ENCODE measurements at regions not wholly inside any gene's neighbourhood (a gene's known extent, or its start where the extent isn't known, plus 50 kb on each side); places are given as distances from the start of the nearest gene placed in this dataset.

DNA sequence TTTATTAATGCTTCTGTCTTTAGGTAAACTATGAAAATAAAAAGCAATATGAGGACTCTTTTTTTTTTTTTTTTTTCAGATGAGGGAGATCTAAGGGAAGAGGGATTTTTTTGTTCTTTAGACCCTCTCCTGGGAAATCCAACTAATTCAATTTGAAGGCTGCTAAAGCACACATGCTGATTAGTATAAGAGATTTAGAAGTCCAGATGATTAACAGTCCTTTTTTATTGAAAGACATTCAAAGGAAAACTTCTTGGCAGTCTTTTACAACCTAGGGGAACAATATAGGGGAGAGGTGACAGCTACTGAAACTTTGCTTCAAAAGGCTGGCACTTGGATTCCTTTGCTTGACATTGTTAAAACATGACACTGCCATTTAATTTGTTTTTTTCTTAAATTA lies 602.5 kb downstream of the RAPGEF2 start:
- Histone ChIP-seq H3K36me3 (ENCODE audit: control insufficient read depth in 2 of 4, insufficient read depth in 4 of 4, low read length in 3 of 4) (no peaks in the 10 kb centered on the region), H2BK120ac (replicated peaks; ENCODE audit: low read depth, low read length) (no peak overlapping the region), H3K4me1 (replicated peaks in 1 of 4; ENCODE audit: control insufficient read depth in 3 of 4, insufficient read depth in 4 of 4, low read length in 3 of 4) (no peaks in the 10 kb centered on the region), H3K14ac (ENCODE audit: insufficient read length) (no peak overlapping the region), H3K9ac (replicated peaks in 1 of 4; ENCODE audit: extremely low read depth in 1 of 4, low read depth in 3 of 4, low read length in 3 of 4) (no peak overlapping the region), H2BK20ac (ENCODE audit: low read length) (no peak overlapping the region), H4K5ac (ENCODE audit: insufficient read length, low read depth, low read length) (no peak overlapping the region), H3K27me3 (replicated peaks in 1 of 4; ENCODE audit: control insufficient read depth in 3 of 4, extremely low read depth in 1 of 4, insufficient read depth in 3 of 4, low read length in 3 of 4) (no peaks in the 10 kb centered on the region), H2AK5ac (ENCODE audit: low read depth, low read length) (no peak overlapping the region), H3K4ac (replicated peaks; ENCODE audit: insufficient read length, low read depth, low read length) (no peak overlapping the region), H4K91ac (replicated peaks; ENCODE audit: insufficient read length, low read length) (no peak overlapping the region), H3K9me3 (ENCODE audit: insufficient read depth in 2 of 2, low read depth in 1 of 2, low read length in 1 of 2) (0 out of 4 replicates have a peak, but pooled peaks cover 0 to 3% of the 10 kb centered on the region in 2 experiments), H3K4me2 (ENCODE audit: insufficient read depth in 1 of 2, low read depth in 2 of 2, low read length in 2 of 2) (no peak overlapping the region), H2BK15ac (ENCODE audit: low read length) (no peak overlapping the region), H3K18ac (ENCODE audit: extremely low read depth, low read length) (no peak overlapping the region), H3K23ac (ENCODE audit: insufficient read length) (no peak overlapping the region), H3K79me2 (ENCODE audit: control insufficient read depth in 1 of 2, insufficient read depth in 2 of 2, low read length in 2 of 2) (no peaks in the 10 kb centered on the region), H3K23me2 (ENCODE audit: low read depth, low read length) (no peaks in the 10 kb centered on the region), H2BK5ac (ENCODE audit: low read depth, low read length) (no peak overlapping the region), H3K56ac (replicated peaks; ENCODE audit: insufficient read length, low read depth, low read length) (no peak overlapping the region), H2AFZ (ENCODE audit: low read length) (no peak overlapping the region; the same call in 1 of the 2 replicates), H3K27ac (ENCODE audit: low read depth, low read length) (no peak overlapping the region), H2BK12ac (ENCODE audit: low read depth, low read length) (no peak overlapping the region), H4K8ac (ENCODE audit: extremely low read depth, insufficient read depth, low read length) (no peak overlapping the region), H3K79me1 (ENCODE audit: low read depth, low read length) (no peaks in the 10 kb centered on the region), H3K4me3 (ENCODE audit: extremely low read depth in 1 of 4, insufficient read depth in 2 of 4, low read depth in 3 of 4, low read length in 4 of 4) (no peak overlapping the region), H4K20me1 (replicated peaks in 1 of 2; ENCODE audit: control insufficient read depth in 1 of 2, insufficient read depth in 2 of 2, low read length in 2 of 2) (no peaks in the 10 kb centered on the region)
- TF ChIP-seq RBBP5 (IDR thresholded peaks at IDR 0.05; ENCODE audit: borderline replicate concordance, low read depth, low read length): no peak
- TF ChIP-seq, protein P1, sequence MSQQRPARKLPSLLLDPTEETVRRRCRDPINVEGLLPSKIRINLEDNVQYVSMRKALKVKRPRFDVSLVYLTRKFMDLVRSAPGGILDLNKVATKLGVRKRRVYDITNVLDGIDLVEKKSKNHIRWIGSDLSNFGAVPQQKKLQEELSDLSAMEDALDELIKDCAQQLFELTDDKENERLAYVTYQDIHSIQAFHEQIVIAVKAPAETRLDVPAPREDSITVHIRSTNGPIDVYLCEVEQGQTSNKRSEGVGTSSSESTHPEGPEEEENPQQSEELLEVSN (IDR thresholded peaks at IDR 0.05): no peak
- no peak for TF ChIP-seq POLR2A (IDR thresholded peaks at IDR 0.05; ENCODE audit: control extremely low read depth in 1 of 2, low read depth in 2 of 2, low read length in 2 of 2)
- TF ChIP-seq, protein P2, sequence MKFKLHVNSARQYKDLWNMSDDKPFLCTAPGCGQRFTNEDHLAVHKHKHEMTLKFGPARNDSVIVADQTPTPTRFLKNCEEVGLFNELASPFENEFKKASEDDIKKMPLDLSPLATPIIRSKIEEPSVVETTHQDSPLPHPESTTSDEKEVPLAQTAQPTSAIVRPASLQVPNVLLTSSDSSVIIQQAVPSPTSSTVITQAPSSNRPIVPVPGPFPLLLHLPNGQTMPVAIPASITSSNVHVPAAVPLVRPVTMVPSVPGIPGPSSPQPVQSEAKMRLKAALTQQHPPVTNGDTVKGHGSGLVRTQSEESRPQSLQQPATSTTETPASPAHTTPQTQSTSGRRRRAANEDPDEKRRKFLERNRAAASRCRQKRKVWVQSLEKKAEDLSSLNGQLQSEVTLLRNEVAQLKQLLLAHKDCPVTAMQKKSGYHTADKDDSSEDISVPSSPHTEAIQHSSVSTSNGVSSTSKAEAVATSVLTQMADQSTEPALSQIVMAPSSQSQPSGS (IDR thresholded peaks at IDR 0.05; ENCODE audit: low read length): no peak
- FAIRE-seq (no peak), DNase-seq (ENCODE audit: low read depth in 1 of 2, low spot score in 2 of 2) (no peak)
- ChIA-PET POLR2A (ENCODE audit: partially characterized antibody) (no interaction called here), CTCF (ENCODE audit: partially characterized antibody) (no interaction called here)

Data from H1 (cell line).